CD4-positive, alpha-beta T cell treated with Interleukin-6 at 100 ng/mL for 8 hours (primary cell): ENCODE measurements at regions not wholly inside any gene's neighbourhood (a gene's known extent, or its start where the extent isn't known, plus 50 kb on each side); places are given as distances from the start of the nearest gene placed in this dataset.
"Not testable (repeated sequence)": the region's sequence is repeated elsewhere in the genome, so short reads cannot be mapped to it uniquely, and the experiment has no call there.

Experiments
- DNase-seq: peaks from one replicate; pipeline ENCODE4 v3.0.0-alpha.2; 2020; ENCODE audit warnings: mixed read lengths, low spot score

DNA sequence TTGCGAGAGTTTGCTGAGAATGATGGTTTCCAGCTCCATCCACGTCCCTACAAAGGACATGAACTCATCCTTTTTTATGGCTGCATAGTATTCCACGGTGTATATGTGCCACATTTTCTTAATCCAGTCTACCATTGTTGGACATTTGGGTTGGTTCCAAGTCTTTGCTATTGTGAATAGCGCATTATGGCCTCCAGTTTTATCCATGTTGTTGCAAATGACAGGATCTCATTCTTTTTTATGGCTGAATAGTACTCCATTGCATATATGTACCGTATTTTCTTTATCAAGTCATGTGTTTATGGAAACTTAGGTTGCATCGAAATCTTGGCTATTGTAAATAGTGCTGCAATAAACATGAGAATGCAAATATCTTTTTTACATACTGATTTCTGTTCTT lies 266.1 kb upstream of the STXBP6 start:
- DNase-seq: not testable (repeated sequence)

DNA sequence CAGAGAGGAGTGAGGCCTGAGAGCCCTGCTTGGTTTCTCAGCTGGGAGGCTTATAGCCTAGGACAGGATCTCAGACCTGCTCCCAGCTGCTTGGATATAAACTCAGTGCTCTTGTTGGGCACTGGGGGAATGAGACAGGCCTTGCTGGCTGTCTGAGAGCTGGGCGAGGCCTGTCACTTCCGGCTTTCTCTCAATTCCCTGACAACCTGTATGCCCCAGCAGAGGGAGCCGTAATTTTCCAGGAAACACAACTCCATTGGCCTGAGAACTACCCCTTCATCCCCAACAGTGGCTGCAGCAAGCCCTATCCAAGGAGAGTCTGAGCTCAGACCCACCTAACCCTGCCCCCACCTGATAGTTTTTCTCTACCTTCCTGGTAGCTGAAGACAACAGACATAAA lies 258.3 kb upstream of the STXBP6 start:
- DNase-seq: no peak

DNA sequence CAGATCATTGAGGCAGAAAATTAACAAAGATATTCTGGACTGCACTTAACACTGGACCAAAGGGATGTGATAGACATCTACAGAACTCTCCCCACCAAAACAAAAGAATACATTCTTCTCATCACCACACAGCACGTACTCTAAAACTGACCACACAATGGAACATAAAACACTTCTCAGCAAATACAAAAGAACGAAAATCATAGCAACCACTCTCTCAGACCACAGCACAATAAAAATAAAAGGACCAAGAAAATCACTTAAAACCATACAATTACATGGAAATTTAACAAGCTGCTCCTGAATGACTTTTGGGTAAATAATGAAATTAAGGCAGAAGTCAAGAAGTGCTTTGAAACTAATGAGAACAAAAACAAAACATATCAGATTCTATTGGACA lies 254.0 kb upstream of the STXBP6 start:
- no peak for DNase-seq

DNA sequence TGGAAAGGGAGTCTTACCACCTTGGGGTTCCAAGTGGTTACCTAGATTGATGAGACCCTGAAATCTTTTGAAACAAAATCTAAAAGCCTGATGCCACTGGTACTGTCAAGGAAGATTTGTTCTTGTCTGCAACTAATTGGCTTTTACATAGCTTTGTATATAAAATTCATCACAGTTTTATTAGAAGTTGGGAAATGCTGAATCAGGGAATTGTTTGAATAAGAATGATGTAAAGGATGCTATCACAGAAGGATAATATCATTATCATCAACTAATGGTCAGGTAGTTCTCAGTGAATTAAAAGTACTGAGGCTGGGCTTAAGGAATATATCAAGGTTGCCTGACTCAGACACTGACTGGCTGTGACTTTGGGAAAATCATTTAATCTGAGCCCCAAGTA lies 248.3 kb upstream of the STXBP6 start:
- DNase-seq: no peak

DNA sequence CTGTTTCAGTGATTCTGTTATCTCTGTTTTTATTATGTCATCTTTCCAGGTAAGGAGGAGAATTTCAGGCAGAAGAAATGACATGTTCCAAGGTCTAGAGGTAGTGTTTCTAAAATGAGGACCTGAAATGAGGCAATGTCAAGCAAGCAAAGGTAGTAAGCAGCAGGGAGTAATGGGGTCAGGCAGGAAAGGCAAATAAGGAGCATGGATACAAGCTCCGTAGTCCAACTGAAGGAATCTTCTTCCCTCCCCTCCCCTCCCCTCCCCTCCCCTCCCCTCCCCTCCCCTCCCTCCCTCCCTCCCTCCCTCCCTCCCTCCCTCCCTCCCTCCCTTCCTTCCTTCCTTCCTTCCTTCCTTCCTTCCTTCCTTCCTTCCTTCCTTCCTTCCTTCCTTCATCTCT lies 240.2 kb upstream of the STXBP6 start:
- DNase-seq: not testable (repeated sequence)

DNA sequence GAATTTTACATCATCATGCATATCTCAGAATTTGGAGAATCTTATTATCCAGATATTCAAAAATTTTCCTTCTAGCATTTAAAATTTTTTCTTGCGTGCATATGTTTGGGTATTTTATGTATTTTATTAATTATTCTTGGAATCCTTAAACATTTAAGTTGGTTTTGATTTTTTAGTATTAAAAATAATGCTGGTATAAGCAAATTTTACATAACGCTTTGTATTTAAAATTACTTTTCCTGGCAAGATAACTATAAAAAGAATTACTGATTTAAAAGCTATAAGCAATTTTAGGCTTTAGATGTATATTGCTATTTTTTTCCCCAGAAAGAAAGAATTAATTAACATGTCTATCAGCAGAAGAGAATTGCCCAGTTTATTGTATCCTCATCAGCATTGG lies 224.6 kb upstream of the STXBP6 start:
- DNase-seq: no peak

DNA sequence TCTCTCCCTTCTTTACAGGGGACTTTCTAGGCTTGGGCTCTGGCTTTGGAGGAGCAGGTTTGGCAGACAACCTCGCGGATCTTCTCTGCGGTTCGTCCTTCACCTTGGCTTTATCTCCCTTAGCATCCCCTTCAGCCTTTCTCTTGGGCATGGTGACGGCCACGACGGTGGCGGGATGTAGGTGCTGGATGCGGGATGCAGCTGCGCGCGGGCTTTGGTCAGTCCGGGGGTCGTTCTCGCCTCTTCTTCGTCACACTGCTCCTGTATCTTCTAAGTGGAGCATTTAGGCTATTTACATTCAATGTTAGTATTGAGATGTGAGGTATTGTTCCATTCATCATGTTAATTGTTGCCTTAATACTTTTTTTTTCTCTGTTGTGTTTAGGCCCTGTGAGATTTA lies 217.2 kb upstream of the STXBP6 start:
- DNase-seq: no peak

DNA sequence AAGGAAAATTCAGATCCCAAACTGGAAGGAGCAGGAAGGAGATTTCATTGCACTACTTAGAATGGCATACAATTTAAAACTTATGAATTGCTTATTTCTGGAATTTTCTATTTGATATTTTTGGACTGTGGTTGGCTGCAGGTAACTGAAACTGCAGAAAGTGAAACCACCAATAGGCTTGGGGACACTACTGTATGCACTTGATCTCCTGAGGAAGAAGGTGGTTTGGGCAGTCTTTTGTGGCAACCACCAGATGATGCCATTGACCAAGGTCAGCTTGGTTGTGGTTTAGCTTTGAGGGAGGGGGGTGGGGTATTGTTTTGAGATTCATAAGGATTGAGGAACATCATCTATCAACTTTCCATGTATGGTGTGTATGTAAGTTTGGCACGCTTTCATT lies 209.5 kb upstream of the STXBP6 start:
- no peak for DNase-seq

DNA sequence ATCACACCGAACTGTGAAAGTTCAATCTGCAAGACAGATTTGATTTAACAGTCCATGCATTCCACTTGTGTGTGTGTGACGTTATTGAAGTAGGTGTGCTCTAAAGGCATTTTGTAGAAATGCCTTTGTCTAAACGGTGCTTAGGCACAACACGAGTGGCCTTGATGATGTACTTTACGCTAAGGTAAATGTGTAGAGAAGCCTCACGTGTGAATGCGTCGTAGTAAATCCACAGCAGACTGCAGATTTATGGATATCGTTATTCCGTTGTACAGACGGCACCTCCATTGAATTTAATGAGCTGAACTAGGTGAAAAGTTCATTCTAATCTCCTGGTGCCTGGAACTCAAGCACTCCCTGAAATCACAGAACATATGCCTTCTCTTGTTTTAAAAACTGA lies 202.8 kb upstream of the STXBP6 start:
- DNase-seq: no peak

DNA sequence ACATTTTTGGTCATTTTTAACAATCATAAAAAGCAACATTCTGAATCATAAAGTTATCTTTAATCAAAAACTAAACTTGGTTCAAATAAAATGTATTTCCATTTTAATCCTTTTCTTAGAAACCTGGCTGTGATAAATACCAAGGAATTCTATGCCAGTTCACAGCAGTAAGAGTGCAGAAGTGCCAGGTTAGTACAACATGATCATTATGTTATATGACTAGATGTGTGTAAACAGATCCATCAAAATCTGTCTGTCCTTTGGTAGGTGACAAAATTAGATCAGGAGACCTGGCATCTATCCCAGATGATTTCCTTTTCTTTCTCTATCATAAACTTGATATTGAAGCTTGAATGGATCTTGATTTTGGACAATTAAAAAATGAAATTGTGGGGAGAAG lies 200.6 kb upstream of the STXBP6 start:
- no peak for DNase-seq

DNA sequence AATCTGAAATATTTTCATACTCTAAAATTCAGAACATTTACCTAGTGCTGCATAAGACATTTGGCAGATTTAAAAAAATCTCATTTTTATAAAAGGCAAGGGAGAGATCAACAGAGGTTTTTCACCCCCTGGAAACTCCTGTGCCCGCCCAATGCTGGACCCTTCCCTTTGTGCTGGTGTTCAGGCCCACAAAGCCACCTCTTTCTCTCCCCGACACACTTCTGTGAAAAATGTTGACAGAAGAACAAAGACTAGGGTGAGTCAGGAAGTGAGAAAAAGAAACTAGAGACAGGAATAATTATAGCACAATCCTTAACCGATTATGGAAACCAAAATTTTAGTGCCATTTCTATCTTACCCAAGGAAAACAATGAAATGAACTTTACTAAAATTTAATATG lies 197.7 kb upstream of the STXBP6 start:
- no peak for DNase-seq

DNA sequence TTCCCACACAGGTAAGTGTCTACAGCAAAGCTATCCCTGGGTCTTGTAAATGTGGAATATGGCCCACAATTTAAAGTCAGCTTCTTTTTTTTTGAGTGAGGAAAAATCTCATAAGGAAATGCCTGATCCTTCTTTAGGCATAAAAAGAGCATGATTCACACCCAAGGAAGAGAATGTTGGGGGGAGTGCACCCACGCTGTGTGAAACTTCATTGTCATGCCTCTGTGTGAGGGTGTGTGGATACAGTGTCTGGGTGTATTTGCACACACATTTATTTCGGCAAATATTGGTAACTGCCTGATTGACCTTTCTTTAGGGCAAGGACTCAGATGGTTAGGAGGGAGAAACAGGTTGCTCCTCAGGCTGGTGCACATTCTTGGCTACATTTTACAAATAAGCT lies 196.8 kb upstream of the STXBP6 start:
- DNase-seq: no peak

DNA sequence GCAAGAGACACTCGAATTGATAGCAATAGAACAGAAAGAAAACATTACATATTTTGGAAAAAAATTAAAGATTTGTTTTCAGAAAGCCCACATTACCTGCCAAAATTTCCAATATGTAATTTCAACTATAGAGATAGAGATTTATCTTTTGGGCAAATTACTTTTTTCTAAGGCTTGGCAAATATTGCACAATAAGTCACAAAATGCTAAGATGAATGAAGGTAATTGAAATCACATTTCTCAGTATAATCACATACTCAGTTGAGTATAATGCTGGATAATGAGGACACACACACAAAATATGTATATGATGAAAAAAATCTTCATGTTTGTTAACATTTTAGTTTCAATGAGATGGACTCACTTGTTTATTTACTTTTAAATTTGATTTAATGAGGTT lies 189.2 kb upstream of the STXBP6 start:
- DNase-seq: no peak

DNA sequence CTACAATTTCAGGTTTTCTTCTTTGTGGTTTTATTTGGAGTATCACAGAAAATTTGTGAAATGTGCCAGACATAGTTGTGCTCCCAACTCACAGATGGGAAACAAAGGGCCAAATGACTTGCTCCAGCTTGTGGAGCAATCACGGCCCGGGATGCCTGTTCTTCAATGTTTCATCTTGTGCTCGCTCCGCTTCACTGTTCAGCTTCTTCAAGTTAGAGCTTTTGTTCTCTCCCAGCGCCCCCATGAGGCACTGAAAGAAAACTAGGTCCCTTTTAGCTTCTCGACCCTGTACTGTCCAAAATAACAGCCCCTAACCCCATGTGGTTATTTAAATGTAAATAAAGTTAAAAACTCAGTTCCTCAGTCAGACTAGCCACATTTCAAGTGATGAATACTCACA lies 187.9 kb upstream of the STXBP6 start:
- DNase-seq: no peak

DNA sequence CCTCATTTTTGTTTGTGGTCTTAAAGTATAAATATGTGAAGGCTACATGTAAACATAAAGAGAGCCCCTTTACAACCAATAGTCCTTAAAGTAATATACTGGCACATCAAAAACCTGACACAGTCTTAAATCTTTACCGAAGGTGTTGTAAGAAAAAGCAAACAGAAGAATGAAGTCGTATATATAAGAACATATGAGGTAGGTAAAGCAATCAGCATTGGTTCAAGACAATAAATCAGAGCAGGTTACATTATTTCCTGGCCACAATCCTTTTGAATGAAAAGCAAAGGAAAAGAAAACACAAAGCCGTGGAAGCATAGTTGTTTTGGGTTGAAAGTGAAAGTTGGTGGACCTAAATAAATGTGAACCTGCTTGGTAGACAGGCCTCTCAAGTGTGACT lies 183.7 kb upstream of the STXBP6 start:
- no peak for DNase-seq

DNA sequence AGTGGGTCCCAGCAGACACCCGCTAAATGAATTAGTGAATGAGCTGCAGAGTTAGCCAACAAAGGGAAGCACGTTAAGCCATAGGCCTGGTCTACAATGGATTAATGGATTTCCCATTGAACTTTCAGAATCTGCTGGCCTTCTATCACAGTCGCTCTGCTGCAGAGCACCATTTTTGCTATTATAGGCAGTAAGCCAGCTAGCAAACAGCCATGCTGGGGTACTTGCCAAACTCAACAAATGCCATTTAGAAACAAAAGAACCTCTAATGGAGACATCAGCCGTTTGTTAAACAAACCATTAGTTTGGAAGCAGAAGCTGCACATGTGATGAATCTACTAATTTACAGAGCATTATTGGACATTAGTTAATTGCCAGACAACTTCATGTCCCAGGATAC lies 181.1 kb upstream of the STXBP6 start:
- no peak for DNase-seq

DNA sequence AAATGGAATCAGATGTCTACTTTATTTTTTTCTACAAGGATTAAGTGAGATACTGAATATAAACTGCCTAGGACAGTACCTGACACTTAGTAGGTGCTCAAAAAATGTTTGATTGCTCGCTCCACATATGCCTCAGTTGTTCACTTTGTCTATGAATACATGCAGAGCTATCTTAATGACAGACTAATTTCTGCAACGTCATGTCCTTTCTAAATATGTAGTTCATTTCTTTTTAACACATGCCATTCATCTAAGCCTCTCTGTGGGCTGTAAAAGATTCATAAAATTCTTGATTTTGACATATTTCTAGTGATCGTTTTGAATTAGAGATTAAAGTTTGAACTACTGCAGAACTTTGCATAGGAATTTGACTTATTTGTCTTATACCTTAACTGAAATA lies 176.3 kb upstream of the STXBP6 start:
- no peak for DNase-seq

DNA sequence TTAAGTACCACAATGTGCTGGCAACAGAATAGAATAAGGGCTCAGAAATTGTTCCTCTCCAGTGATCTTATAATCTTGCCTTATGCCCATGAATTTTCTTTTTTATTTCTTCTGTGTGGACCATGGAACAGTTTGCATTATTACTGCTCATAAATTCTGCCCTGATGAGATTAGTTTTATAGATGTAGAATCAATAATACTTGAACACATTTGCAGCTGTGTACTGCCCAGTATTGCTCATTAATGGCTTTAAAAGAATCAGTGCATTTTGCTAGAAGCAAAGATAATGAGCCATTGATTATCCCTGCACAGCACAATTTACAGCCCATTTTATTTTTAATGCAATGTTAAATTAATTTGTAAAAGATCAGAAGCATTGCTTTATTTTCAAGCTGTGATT lies 172.3 kb upstream of the STXBP6 start:
- no peak for DNase-seq

DNA sequence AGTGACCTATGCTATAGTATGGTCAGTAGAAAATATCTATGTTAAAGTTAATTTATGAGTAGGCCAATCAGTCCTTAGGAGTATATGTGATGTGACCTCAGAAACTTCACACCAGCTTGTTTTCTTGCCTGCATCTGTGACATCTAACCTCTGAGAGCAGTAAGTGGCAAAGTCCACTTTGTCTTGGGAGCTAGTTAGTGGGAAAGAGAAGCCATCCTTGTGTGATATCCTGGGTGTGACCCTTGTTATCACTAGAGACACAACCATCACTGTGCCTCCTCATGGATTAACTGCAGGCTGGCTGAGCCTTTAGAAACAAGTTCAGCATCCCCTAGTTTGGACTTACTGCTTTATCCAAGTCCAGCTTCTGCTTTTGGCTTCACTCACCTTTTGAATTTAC lies 170.6 kb upstream of the STXBP6 start:
- DNase-seq: no peak

DNA sequence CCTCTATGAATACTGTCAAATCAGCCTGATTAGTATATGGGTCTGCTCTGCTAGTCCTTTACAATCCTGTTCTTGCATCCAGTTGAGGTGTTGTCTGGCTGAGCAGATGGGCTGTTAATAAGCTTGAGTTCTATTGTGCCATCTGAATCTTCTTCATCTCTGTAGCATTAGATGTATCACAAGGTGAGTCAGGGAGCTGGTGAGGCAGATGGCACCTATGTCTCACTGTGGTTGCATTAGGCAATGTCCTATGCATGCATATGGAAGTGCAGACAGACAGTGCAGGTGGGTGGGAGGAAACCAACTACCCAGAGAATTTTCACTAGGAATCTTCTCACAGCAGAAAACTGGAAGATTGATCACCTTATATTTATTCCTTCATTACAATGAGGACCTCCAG lies 165.7 kb upstream of the STXBP6 start:
- DNase-seq: no peak

DNA sequence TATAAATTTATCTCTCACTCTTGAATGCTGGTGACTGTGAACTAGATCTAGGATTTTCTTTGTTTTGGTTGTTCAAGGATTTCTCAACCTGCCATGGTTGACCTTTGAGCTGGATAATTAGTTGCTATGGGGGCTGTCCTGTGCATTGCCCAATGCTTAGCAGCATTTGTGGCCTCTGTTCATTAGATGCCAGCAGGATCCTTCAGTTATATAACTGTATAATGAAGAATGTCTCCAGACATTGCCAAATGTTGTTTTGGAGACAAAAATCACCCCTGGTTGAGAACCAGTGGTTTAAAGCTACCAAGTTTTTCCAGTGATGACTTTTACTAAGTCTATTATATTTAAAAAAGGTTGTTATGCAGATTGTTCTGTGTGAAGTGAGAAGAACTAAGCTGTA lies 147.9 kb upstream of the STXBP6 start:
- DNase-seq: no peak

DNA sequence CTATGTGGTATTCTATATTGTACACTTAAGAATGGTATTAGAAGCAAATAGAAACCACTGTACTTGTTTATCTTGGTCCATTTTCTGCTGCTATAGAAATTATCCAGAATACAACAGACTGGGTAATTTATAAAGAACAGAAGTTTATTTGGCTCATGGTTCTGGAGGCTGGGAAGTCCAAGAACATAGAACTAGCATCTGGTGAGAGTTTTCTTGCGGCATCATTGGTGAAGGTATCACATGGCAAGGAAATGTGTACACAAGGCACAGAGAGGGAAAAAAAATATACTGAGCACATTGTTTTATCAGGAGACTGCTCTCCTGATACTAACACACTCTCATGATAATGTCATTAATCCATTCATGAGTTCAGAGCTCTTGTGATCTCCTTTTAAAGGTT lies 130.3 kb upstream of the STXBP6 start:
- no peak for DNase-seq

DNA sequence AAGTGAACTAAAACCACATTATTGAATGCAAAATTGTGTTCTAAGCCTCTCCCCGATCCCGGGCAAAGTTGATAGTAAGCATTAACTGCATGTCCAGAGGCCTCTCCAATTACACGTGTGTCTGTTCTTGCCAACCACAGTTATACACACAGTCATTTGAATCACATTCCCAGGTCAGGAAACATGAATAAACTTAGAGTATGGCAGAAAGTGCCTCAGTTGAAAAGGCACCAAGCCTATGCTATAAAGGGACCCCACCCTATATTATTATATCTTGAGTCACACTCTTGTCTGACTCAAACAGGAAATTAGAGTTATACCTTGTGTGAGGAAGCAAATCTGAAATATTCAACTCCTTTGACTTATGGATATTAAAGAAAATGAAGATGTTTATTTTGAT lies 128.3 kb upstream of the STXBP6 start:
- no peak for DNase-seq

DNA sequence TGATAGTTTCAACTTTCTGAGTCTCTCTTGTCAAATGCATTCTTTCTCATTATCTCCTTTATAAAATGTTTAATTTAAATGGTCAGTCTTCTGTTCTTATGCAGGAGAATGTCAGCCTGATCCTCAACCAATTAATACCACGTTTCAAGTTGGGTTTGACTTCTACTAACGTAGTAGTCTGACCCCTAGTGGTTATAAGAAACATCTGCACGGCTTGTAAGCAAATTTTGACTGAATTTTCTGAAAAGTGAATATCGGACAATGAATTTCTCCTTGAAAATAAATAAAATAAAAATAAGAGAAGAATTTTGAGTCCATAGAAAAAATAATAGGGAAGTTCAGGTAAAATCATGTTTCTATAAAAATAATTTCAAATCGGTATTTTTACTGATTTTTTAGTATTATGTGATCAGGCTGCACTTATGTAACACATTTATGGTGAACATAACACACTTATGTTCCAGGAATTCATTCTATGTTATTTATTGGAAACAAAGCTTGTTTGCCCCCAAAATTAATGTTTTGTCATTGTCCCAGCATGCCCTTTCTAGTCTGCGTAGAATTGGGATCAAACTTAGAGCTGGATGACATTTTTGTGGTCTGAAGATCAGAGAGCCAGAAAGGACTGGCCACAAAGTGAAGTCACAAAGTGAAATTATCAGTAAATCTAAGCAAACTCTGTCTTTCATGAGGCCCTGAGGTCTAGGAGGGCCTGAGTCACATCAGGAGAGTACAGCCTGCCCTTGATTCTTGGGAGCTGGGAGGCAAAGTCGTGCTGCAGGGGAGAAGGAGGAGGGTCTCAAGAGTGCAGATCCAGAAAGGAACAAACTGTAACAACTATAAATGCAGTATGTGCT lies 101.2 kb upstream of the STXBP6 start:
- no peak for DNase-seq

DNA sequence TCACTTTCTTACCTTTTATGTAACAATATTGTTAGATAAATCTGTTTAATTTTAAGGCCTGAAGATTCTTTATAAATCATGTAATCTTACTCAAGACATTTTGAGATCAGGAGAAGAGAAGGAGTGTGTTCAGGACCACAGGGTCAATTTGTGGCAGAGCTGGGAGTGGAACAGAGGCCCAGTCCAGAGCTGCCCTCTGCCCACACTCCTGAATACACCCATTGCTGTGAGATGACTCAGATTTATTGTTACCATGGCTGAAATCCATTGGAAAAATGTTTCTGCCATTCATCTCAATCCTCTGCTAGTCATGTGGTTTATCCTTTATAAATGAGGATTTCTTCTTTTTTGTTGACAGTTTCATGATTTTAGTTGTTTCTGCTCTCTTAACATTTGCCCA lies 100.5 kb upstream of the STXBP6 start:
- no peak for DNase-seq
